CD4-positive, CD25-positive, alpha-beta regulatory T cell (primary cell): ENCODE measurements at regions not wholly inside any gene's neighbourhood (a gene's known extent, or its start where the extent isn't known, plus 50 kb on each side); places are given as distances from the start of the nearest gene placed in this dataset.

ENCODE experiments used
- ATAC-seq, 2 donors: fragments of 150-1000 bp; cut with Tn5 transposase; one replicate each; pipeline ENCODE4 v1.10.0; 2021; ENCODE audit warnings: low read depth in 2 of 2, moderate number of reproducible peaks in 2 of 2, moderate library complexity in 1 of 2
- DNase-seq, 3 donors: peaks; one replicate each; pipeline versions ENCODE4 v3.0.0 to v3.0.0-alpha.2; 2012 to 2022; ENCODE audit warnings: mixed read lengths in 1 of 3
- H3K27ac ChIP-seq: one replicate; pipeline ENCODE4 v1.7.0; 2013; ENCODE audit warnings: mild to moderate bottlenecking, low read length; ENCODE audit not compliant: insufficient read depth, poor library complexity, severe bottlenecking
- H3K27me3 ChIP-seq: one replicate; pipeline ENCODE4 v1.7.0; 2013; ENCODE audit warnings: low read length; ENCODE audit not compliant: control insufficient read depth, insufficient read depth
- H3K36me3 ChIP-seq: one replicate; pipeline ENCODE4 v1.7.0; 2013; ENCODE audit warnings: mild to moderate bottlenecking, low read length, moderate library complexity; ENCODE audit not compliant: control insufficient read depth, insufficient read depth
- H3K4me1 ChIP-seq: 2 replicates; pipeline ENCODE4 v1.7.0; 2013; ENCODE audit warnings: mild to moderate bottlenecking, low read length; ENCODE audit not compliant: insufficient read depth, control insufficient read depth, poor library complexity, severe bottlenecking
- H3K4me3 ChIP-seq: one replicate; pipeline ENCODE4 v1.7.0; 2013; ENCODE audit warnings: low read depth, mild to moderate bottlenecking, low read length, moderate library complexity
- H3K9me3 ChIP-seq, 2 experiments: 1 replicate in 1 of 2; 2 replicates in 1 of 2; pipeline ENCODE4 v1.7.0; 2013; ENCODE audit warnings: low read length in 2 of 2, mild to moderate bottlenecking in 1 of 2, moderate library complexity in 1 of 2; ENCODE audit not compliant: control insufficient read depth in 2 of 2
- H3K27ac Mint-ChIP-seq, 3 donors: one replicate each; pipeline ENCODE4 v1.8.0; 2020 to 2022; ENCODE audit warnings: mild to moderate bottlenecking in 3 of 3, mixed read lengths in 3 of 3, moderate library complexity in 2 of 3
- H3K27me3 Mint-ChIP-seq: one replicate; pipeline ENCODE4 v1.8.0; 2022; ENCODE audit warnings: mild to moderate bottlenecking, mixed read lengths
- H3K36me3 Mint-ChIP-seq: one replicate; pipeline ENCODE4 v1.8.0; 2020; ENCODE audit warnings: mixed read lengths
- H3K4me1 Mint-ChIP-seq, 4 donors: one replicate each; pipeline ENCODE4 v1.8.0; 2020 to 2022; ENCODE audit warnings: mixed read lengths in 4 of 4, mild to moderate bottlenecking in 1 of 4
- H3K4me3 Mint-ChIP-seq, 4 donors: one replicate each; pipeline ENCODE4 v1.8.0; 2020 to 2022; ENCODE audit warnings: mild to moderate bottlenecking in 4 of 4, mixed read lengths in 4 of 4, moderate library complexity in 3 of 4
- H3K9me3 Mint-ChIP-seq, 7 donors: one replicate each; pipeline ENCODE4 v1.8.0; 2020 to 2022; ENCODE audit warnings: mixed read lengths in 7 of 7, mild to moderate bottlenecking in 3 of 7, moderate library complexity in 2 of 7

DNA sequence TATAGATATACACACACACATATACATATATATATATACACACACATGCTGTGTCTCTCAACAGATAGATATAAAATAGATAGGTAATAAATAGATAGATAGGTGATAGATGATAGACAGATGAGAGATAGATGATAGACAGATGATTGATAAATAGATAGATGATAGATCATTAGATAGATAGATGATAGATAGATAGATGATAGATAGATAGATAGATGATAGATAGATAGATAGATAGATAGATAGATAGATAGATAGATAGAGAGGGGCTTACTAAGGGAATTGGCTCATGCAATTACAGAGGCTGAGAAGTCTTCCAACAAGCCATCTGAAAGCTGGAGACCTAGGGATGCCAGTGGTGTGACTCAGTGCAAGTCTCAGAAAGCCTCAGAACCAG, 394.5 kb downstream of the ICE1 start:
- no peak overlapping the region for H3K27ac Mint-ChIP-seq
- no peaks in the 10 kb centered on the region for H3K4me1 Mint-ChIP-seq
- no peaks in the 10 kb centered on the region for H3K36me3 Mint-ChIP-seq
- Histone ChIP-seq H3K27ac (no peak overlapping the region), H3K4me3 (no peak overlapping the region), H3K9me3 (no peaks in the 10 kb centered on the region), H3K36me3 (no peaks in the 10 kb centered on the region), H3K4me1 (no peaks in the 10 kb centered on the region), H3K27me3 (no peaks in the 10 kb centered on the region)
- peaks cover 18% of the 10 kb centered on the region for H3K27me3 Mint-ChIP-seq
- no peak overlapping the region for H3K4me3 Mint-ChIP-seq
- ATAC-seq (no peak), DNase-seq (no peak)
- H3K9me3 Mint-ChIP-seq, result peaks cover 0 to 2% (median 0%) of the 10 kb centered on the region in 7 donors

DNA sequence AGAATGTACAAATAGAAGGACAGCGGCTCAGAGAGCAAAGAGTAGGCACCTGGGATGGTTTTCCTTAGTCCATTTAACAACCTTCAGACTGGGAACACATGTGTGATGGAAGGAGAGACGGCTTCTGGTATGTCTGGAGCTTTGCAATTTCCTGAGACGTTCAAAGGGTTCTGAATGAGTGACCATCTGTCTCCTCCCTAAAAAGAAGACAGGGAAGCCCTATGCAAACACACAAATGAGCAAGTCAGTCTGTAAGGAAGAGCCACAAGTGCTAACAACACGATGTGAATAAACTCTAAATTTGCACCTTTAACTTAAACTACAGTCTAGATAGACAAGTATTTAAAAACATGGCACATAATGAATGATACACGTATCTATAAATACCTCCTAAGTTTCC, 391.0 kb downstream of the ICE1 start:
- H3K27me3 Mint-ChIP-seq, result peaks cover 5% of the 10 kb centered on the region
- H3K9me3 Mint-ChIP-seq, result peaks cover 0 to 2% (median 0%) of the 10 kb centered on the region in 7 donors
- Histone ChIP-seq H3K36me3 (no peaks in the 10 kb centered on the region), H3K4me3 (no peak overlapping the region), H3K9me3 (no peaks in the 10 kb centered on the region), H3K27ac (no peak overlapping the region), H3K4me1 (no peaks in the 10 kb centered on the region), H3K27me3 (peaks cover 2% of the 10 kb centered on the region)
- ATAC-seq, result no peak
- H3K36me3 Mint-ChIP-seq, result no peaks in the 10 kb centered on the region
- DNase-seq, result no peak
- H3K4me1 Mint-ChIP-seq, result no peaks in the 10 kb centered on the region
- H3K4me3 Mint-ChIP-seq, result no peak overlapping the region
- no peak overlapping the region for H3K27ac Mint-ChIP-seq

DNA sequence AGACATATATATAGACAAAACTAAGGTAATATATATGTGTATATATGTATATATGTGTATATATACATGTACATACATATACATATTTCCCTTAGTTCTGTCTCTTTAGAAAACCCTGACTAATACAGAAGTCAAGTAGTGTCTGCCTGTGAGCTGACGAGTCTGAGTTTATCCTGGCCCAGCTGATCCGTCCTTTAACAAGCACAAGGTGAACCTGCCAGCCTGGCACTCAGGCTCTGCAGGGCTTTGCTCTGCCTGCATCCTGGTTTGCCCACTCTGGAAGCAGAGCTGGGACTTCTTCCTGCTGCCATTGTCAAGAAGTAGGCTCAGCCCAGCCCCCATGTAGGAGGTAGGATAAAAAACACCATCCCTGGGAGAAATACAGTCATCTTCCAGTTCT, 388.0 kb downstream of the ICE1 start:
- H3K4me1 Mint-ChIP-seq, result no peaks in the 10 kb centered on the region
- Histone ChIP-seq H3K4me3 (no peak overlapping the region), H3K27me3 (peaks cover 2% of the 10 kb centered on the region), H3K4me1 (no peaks in the 10 kb centered on the region), H3K9me3 (no peaks in the 10 kb centered on the region), H3K36me3 (no peaks in the 10 kb centered on the region), H3K27ac (no peak overlapping the region)
- H3K27ac Mint-ChIP-seq, result no peak overlapping the region
- no peaks in the 10 kb centered on the region for H3K36me3 Mint-ChIP-seq
- DNase-seq (no peak), ATAC-seq (no peak)
- no peaks in the 10 kb centered on the region for H3K9me3 Mint-ChIP-seq
- peaks cover 5% of the 10 kb centered on the region for H3K27me3 Mint-ChIP-seq
- H3K4me3 Mint-ChIP-seq, result no peak overlapping the region

DNA sequence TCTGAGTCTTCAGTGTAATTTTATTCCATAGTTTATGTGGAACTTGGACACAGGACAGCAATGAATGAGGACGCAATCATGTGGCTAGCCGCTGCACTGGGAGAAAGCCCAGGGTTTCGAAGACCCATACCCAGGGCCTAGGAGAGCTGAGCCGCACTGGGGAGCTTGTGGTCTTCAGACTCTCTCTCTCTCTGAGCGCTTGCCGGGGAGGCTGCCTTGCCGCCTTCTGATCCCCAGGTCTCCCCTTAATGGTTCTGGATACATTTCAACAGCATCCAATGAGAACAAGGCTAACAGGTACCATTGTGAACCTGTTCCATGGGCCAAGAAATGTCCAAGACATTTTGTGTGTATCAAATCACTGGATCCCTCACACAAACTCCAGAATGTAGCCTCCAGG, 383.4 kb downstream of the ICE1 start:
- no peaks in the 10 kb centered on the region for H3K36me3 Mint-ChIP-seq
- no peaks in the 10 kb centered on the region for H3K4me1 Mint-ChIP-seq
- H3K4me3 Mint-ChIP-seq, result no peak overlapping the region
- Histone ChIP-seq H3K36me3 (no peaks in the 10 kb centered on the region), H3K4me3 (no peak overlapping the region), H3K27me3 (peaks cover 2% of the 10 kb centered on the region), H3K9me3 (no peaks in the 10 kb centered on the region), H3K4me1 (no peaks in the 10 kb centered on the region), H3K27ac (no peak overlapping the region)
- peaks cover 0 to 3% (median 0%) of the 10 kb centered on the region in 7 donors for H3K9me3 Mint-ChIP-seq
- DNase-seq (no peak), ATAC-seq (no peak)
- H3K27ac Mint-ChIP-seq, result no peak overlapping the region
- peaks cover 8% of the 10 kb centered on the region for H3K27me3 Mint-ChIP-seq

DNA sequence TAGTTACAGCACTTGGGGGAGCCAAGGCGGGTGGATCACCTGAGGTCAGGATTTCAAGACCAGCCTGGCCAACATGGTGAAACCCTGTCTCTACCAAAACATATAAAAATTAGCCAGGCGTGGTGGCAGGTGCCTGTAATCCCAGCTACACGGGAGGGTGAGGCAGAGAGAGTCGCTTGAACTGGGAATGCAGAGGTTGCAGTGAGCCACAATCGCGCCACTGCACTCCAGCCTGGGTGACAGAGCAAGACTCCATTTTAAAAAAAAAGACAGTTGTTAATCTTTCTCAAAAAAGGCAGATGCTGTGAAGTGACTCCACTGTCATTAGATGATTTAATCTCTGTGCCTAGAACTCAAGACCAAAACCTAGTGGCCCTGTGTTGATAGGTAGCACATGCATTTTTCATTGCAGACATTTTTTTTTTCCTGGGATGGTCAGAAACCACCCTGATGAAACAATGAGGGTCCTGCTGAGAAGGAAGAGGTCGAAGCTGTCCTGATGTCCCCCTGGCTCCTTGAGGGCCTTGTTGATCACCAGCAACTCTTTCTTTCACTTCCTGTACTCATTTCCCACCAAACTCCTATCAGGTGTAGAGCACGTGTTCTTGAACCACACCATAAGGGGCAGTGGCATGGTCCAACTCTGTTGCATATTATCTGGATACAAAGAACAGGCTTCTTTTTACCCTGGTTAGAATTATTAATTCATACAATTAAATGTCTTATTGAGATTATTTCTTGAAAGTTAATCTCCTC, 382.2 kb downstream of the ICE1 start:
- Mint-ChIP-seq H3K27me3 (peaks cover 8% of the 10 kb centered on the region), H3K36me3 (no peaks in the 10 kb centered on the region), H3K4me3 (no peak overlapping the region), H3K27ac (no peak overlapping the region), H3K4me1 (no peaks in the 10 kb centered on the region), H3K9me3 (peaks cover 0 to 3% (median 0%) of the 10 kb centered on the region in 7 donors)
- H3K27me3 ChIP-seq, result peaks cover 2% of the 10 kb centered on the region
- no peak overlapping the region for H3K27ac ChIP-seq
- no peaks in the 10 kb centered on the region for H3K4me1 ChIP-seq
- H3K4me3 ChIP-seq, result no peak overlapping the region
- no peaks in the 10 kb centered on the region for H3K36me3 ChIP-seq
- ATAC-seq (no peak), DNase-seq (no peak)
- no peaks in the 10 kb centered on the region for H3K9me3 ChIP-seq

DNA sequence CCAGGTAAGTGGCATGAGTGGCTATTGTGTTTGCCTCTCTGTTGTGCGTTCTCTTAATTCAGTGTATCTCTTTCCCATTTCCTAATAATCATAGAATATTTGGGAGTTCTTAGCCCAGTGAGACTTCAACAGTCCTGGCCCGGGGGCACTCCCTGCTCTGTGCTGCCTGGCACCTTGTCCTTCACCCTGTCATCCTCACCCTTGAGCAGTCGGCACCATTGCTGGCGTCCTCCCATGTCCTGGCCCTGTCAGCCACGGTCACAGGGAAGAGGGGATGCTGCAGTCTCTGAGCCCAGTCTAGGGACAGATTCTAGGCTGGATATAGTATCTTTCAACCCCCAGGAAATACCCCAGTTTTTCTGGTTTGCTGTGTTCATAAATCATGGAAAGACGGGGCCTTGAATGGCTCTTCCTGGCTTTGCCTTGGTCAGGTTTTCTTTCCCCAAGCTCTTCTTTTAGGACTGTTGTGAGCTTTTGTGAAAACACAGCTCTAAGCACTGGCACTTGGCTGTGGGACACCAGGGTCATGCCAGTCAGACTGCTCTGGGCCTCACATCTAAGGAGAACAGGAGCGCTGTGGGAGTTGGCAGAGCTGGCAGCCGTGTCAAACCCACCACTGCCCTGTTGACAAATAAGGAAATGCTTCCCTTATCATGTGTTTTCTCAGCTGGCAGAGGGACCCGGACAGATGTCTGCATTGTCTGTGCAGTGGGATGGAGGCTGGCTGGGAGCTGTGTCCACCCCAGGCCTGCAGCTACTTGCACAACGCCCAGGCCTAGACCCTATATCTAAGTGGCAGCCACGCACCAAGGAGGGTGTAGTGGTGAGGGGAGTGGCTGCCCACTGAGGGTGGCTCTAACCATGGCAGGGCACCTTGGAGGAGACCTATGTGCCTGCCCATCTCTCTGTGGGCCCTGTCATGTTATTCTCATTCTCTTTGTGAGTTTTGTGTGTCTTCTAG, 378.6 kb downstream of the ICE1 start:
- Mint-ChIP-seq H3K27me3 (peaks cover 13% of the 10 kb centered on the region), H3K27ac (no peak overlapping the region), H3K4me1 (no peaks in the 10 kb centered on the region), H3K36me3 (no peaks in the 10 kb centered on the region), H3K4me3 (no peak overlapping the region), H3K9me3 (peaks cover 0 to 3% (median 0%) of the 10 kb centered on the region in 7 donors)
- ATAC-seq, result no peak
- H3K27ac ChIP-seq, result no peak overlapping the region
- no peaks in the 10 kb centered on the region for H3K9me3 ChIP-seq
- H3K36me3 ChIP-seq, result no peaks in the 10 kb centered on the region
- no peak overlapping the region for H3K4me3 ChIP-seq
- no peaks in the 10 kb centered on the region for H3K27me3 ChIP-seq
- no peak for DNase-seq
- no peaks in the 10 kb centered on the region for H3K4me1 ChIP-seq

DNA sequence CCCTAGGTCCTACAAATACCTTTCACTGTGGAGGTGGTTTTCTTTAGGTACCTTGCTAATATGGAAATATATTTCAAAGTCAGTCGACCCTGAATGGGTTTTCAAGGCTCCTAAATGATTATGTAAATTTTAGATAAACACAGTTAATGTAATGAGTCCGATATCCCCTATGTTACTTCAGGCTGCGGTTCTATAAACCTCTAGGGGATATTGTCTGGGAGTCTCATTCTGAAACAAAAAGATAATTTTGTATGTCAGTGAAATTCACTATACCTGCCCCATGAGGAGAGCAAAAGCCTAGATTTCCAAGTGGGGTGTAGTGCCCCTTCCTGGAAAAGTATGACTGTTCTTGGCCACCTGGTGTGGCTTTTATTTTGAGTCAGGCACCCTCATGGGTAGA, 377.3 kb downstream of the ICE1 start:
- no peak for ATAC-seq
- Histone ChIP-seq H3K36me3 (no peaks in the 10 kb centered on the region), H3K4me3 (no peak overlapping the region), H3K9me3 (no peaks in the 10 kb centered on the region), H3K4me1 (no peaks in the 10 kb centered on the region), H3K27ac (no peak overlapping the region), H3K27me3 (no peaks in the 10 kb centered on the region)
- Mint-ChIP-seq H3K36me3 (no peaks in the 10 kb centered on the region), H3K4me3 (no peak overlapping the region), H3K27me3 (peaks cover 13% of the 10 kb centered on the region), H3K9me3 (peaks cover 0 to 3% (median 0%) of the 10 kb centered on the region in 7 donors), H3K27ac (no peak overlapping the region), H3K4me1 (no peaks in the 10 kb centered on the region)
- no peak for DNase-seq
